Stimulated activated CD8-positive, alpha-beta memory T cell treated with anti-CD3 and anti-CD28 coated beads, Interleukin-12 subunit alpha, Interleukin-12 subunit beta, amount 100 ng/mL, for 4 hours (primary cell): ENCODE measurements at regions not wholly inside any gene's neighbourhood (a gene's known extent, or its start where the extent isn't known, plus 50 kb on each side); places are given as distances from the start of the nearest gene placed in this dataset.
"Not testable (repeated sequence)": the region's sequence is repeated elsewhere in the genome, so short reads cannot be mapped to it uniquely, and the experiment has no call there.

ENCODE experiments used
- DNase-seq: peaks from one replicate; pipeline ENCODE4 v3.0.0-alpha.2; 2020; ENCODE audit warnings: low read depth

DNA sequence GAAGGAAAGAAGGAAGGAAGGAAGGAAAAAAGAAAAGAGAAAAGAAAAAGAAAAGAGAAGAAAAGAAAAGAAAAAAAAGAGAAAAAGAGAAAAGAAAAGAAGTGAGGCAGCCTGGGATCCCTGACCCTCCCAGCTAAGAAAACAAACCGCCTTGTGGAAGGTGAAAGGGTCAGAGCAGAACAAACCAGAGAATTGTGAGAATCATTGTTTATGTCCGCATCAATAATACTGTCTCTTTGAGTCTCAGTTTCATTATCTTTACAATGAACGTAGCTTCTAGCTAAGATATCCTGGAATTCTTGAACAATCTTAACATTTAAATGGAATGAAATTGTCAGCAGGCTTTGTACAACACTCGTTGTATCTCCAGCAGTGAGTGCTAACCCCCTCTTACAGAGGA is 66.4 kb upstream of the SERP2 start:
- DNase-seq: no peak

- no peak for DNase-seq
Measured at GRCh38 chr13:44307844-44308243, 65.8 kb upstream of the SERP2 start.

GRCh38 chr13:44308352-44308751 is 65.3 kb upstream of the SERP2 start:
- no peak for DNase-seq

- DNase-seq: no peak
Measured at GRCh38 chr13:44309794-44310757, 63.5 kb upstream of the SERP2 start.

DNA sequence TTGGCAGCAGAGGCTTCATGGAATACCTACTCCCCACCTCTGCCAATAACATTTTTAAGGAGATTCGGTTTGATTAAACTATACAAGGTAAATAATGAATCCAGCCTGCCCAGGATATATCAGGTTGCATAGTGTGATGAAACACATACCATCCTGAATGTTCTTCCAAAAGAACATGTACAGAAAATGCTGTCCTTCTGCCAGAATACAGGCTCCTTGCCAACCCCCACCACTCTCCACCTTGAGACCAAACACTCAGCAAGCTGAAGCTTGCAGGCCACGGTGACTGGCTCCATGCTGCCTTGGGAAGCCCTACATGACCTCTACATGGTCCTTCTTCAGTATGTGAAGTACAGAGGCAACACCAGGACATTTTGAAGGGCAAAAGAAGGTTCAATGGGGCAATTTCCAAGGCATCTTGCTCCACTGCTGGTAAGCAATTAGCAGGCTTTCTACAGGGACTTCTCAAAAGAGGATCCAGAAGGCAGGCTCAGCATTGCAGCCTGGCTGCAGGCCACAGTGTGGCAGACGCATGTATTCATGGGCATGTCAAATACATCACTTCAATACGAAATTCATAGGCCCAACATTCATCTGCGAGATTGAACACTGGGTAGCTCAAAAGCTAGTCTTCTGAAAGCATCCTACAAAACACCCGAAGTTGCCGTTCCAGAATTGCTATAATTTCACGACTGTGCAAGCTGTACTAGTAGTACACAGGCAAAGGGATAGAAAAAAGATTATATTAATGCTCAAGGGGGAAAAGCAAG is 62.4 kb upstream of the SERP2 start:
- no peak for DNase-seq

- DNase-seq: no peak
Measured at GRCh38 chr13:44312131-44312530, 61.5 kb upstream of the SERP2 start.

- no peak for DNase-seq
Measured at GRCh38 chr13:44312834-44313551, 60.6 kb upstream of the SERP2 start.

- no peak for DNase-seq
Measured at GRCh38 chr13:44313674-44314073, 60.0 kb upstream of the SERP2 start.

- DNase-seq: not testable (repeated sequence)
Measured at GRCh38 chr13:44314160-44314559, 59.5 kb upstream of the SERP2 start.

DNA sequence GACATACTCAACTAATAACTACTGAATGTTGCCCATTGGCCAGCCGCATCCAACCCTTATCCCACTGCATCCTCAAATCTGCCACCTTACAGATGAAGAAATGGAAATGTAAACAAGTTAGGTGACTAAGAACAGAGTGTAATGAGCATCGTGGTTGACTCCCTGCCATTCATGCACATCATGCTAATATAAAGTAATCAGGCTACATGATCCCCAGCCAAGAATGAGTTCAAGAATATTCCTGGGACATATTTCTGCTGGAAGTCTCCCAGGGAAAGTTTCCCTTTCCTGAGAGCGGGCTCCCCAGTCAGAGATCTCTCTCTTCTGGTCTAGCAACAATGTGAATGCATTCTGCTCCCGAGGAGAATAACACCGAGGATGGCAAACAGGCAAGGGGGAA is 55.9 kb upstream of the SERP2 start:
- no peak for DNase-seq

DNA sequence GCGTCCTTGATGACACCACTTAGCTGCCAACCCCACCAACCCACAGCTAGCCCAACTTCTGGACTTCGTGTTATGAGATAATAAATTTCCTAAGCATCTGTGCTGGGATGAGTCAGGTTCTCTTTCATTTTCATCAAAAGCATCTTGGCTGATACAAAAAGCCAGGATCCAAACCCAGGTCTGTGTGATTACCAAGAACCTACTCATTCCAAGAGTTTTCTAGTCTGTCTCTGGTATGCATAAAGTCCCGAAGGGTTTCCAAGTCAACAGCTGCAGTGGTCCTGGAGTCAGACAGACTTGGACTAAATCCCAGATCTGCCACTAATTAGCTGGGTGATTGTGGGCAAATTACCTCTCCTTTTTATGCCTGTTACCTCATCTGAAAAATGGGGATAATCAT is 55.5 kb upstream of the SERP2 start:
- DNase-seq: no peak

DNA sequence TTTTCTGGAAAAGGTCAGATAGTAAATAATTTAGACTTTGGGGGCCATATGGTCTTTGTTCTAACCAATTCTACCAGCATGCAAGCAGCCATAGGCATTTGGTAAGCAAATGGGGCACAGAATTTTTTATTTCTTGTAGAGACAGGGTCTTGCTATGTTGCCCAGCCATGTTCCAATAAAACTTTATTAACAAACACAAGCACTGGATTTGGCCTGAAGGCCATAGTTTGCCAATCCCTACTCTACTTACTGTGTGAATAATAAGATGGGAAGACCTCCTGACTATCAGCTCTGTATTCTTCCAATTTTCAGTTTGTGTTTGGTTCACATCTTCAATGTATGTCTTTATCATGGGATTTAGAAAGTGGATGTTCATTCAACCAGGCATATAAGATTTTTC is 53.0 kb upstream of the SERP2 start:
- DNase-seq: no peak

- no peak for DNase-seq
Measured at GRCh38 chr13:44321961-44322360, 51.7 kb upstream of the SERP2 start.

GRCh38 chr13:44322928-44323327 is 50.7 kb upstream of the SERP2 start:
- no peak for DNase-seq

GRCh38 chr13:44323754-44324153 is 49.9 kb upstream of the SERP2 start:
- no peak for DNase-seq
